Left kidney (tissue), 1 donor: ENCODE measurements at regions not wholly inside any gene's neighbourhood (a gene's known extent, or its start where the extent isn't known, plus 50 kb on each side); places are given as distances from the start of the nearest gene placed in this dataset.

Source experiments
- DNase-seq: peaks from one replicate; pipeline ENCODE4 v3.0.0-alpha.2; 2013

GRCh38 chr1:2970311-2971071 is 50.8 kb upstream of the ACTRT2 start:
- DNase-seq: no peak

GRCh38 chr1:2971101-2971501 is 50.2 kb upstream of the ACTRT2 start:
- DNase-seq: no peak
